ENCODE measurements at regions not wholly inside any gene's neighbourhood (a gene's known extent, or its start where the extent isn't known, plus 50 kb on each side); places are given as distances from the start of the nearest gene placed in this dataset.

GRCh38 chr2:160576054-160576499 lies 82.5 kb upstream of the RBMS1 start:
- H3K27ac ChIP-seq, result peak overlapping the region; percentile 60
- TF ChIP-seq CTCF (conservative IDR thresholded peaks at IDR 0.05), result no peak

- H3K27ac ChIP-seq, result peak overlapping the region; percentile 60
Observed at GRCh38 chr2:160577081-160577480, 83.5 kb upstream of the RBMS1 start.

GRCh38 chr2:160581035-160581434 lies 87.4 kb upstream of the RBMS1 start:
- no peak for TF ChIP-seq CTCF (conservative IDR thresholded peaks at IDR 0.05)
- no peak overlapping the region for H3K27ac ChIP-seq

- H3K27ac ChIP-seq, result no peak overlapping the region
- no peak for TF ChIP-seq CTCF (conservative IDR thresholded peaks at IDR 0.05)
Observed at GRCh38 chr2:160581448-160581847, 87.8 kb upstream of the RBMS1 start.

GRCh38 chr2:160582081-160582480 lies 88.5 kb upstream of the RBMS1 start:
- no peak for TF ChIP-seq CTCF (conservative IDR thresholded peaks at IDR 0.05)
- H3K27ac ChIP-seq, result peak overlapping the region; percentile 64

GRCh38 chr2:160582490-160583145 lies 89.0 kb upstream of the RBMS1 start:
- no peak for TF ChIP-seq CTCF (conservative IDR thresholded peaks at IDR 0.05)
- H3K27ac ChIP-seq, result peak overlapping the region; percentile 64

GRCh38 chr2:160583146-160583535 lies 89.5 kb upstream of the RBMS1 start:
- H3K27ac ChIP-seq, result peak overlapping the region; percentile 64
- no peak for TF ChIP-seq CTCF (conservative IDR thresholded peaks at IDR 0.05)

- no peak for TF ChIP-seq CTCF (conservative IDR thresholded peaks at IDR 0.05)
- H3K27ac ChIP-seq, result peak overlapping the region; percentile 64
Observed at GRCh38 chr2:160583813-160584537, 90.4 kb upstream of the RBMS1 start.
